Thoracic aorta (tissue), 2 donors: ENCODE measurements at regions not wholly inside any gene's neighbourhood (a gene's known extent, or its start where the extent isn't known, plus 50 kb on each side); places are given as distances from the start of the nearest gene placed in this dataset.

Experiments used
- ATAC-seq: fragments of 150-250 bp; one replicate; pipeline ENCODE4 v1.8.0; 2017; ENCODE audit warnings: low read depth; ENCODE audit not compliant: insufficient number of reproducible peaks, low FRiP score
- DNase-seq: peaks from one replicate; pipeline ENCODE4 v3.0.0-alpha.2; 2020; ENCODE audit warnings: low spot score
- H3K27ac ChIP-seq, 2 donors: fragments of 200-600 bp; sonication (generic); 1 replicate in 1 of 2; 2 replicates in 1 of 2; pipeline ENCODE4 v1.5.1; 2016; ENCODE audit warnings: mild to moderate bottlenecking in 2 of 2, moderate library complexity in 2 of 2
- H3K27me3 ChIP-seq: fragments of 200-600 bp; sonication (generic); replicated peaks from 2 replicates; pipeline ENCODE4 v1.6.0; 2016; ENCODE audit warnings: mild to moderate bottlenecking; ENCODE audit not compliant: insufficient read depth
- H3K36me3 ChIP-seq: fragments of 200-600 bp; sonication (generic); one replicate; pipeline ENCODE4 v1.5.1; 2016
- H3K4me1 ChIP-seq, 2 donors: fragments of 200-600 bp; sonication (generic); 1 replicate in 1 of 2; 2 replicates in 1 of 2; pipeline versions ENCODE4 v1.5.1 to v1.6.0; 2016; ENCODE audit warnings: low read depth in 2 of 2, mild to moderate bottlenecking in 1 of 2; ENCODE audit not compliant: control insufficient read depth in 1 of 2
- H3K4me3 ChIP-seq: fragments of 200-600 bp; sonication (generic); 2 replicates; pipeline ENCODE4 v1.5.1; 2016; ENCODE audit warnings: mild to moderate bottlenecking
- H3K9me3 ChIP-seq: fragments of 200-600 bp; sonication (generic); 2 replicates; pipeline ENCODE4 v1.5.1; 2016
- TF ChIP-seq, protein P1 (sequence below): fragments of 200-600 bp; sonication (generic); IDR thresholded peaks from one replicate; pipeline ENCODE4 v1.5.1; 2019; ENCODE audit warnings: antibody characterized with exemption

DNA sequence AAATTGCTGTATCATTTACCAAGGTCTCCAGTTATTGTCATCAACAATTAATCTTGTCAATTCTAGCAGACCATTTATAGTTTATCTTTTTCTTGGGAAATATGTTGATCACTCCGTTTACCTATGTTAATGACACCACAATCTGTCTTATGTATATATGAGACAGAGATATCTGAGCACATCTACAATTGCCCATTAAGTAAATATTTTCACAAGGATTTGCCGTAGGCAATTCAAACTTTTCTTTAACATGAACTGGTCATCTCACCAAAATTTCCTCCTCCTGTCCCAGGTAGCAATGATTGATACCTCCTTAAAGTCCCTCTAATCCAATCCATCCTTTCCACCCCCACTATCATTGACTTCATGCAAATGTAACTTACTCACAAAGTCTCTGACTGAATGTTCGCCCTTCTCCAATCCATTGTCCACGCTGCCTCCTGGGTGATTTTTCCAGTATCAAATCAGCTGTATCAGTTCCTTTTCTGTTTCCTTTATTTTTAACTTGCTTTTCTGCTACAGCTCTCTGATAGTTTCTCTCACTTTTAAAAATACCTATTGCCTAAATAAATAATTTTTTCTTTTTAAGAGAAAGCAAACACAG, 138.3 kb downstream of the GNAT3 start:
- Histone ChIP-seq H3K9me3 (no peaks in the 10 kb centered on the region), H3K27ac (no peak overlapping the region), H3K27me3 (no peaks in the 10 kb centered on the region), H3K4me1 (peaks cover 0 to 10% of the 10 kb centered on the region in 2 donors), H3K36me3 (no peaks in the 10 kb centered on the region), H3K4me3 (no peak overlapping the region)
- DNase-seq (no peak), ATAC-seq (no peak)
- TF ChIP-seq, protein P1, sequence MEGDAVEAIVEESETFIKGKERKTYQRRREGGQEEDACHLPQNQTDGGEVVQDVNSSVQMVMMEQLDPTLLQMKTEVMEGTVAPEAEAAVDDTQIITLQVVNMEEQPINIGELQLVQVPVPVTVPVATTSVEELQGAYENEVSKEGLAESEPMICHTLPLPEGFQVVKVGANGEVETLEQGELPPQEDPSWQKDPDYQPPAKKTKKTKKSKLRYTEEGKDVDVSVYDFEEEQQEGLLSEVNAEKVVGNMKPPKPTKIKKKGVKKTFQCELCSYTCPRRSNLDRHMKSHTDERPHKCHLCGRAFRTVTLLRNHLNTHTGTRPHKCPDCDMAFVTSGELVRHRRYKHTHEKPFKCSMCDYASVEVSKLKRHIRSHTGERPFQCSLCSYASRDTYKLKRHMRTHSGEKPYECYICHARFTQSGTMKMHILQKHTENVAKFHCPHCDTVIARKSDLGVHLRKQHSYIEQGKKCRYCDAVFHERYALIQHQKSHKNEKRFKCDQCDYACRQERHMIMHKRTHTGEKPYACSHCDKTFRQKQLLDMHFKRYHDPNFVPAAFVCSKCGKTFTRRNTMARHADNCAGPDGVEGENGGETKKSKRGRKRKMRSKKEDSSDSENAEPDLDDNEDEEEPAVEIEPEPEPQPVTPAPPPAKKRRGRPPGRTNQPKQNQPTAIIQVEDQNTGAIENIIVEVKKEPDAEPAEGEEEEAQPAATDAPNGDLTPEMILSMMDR: no peak

DNA sequence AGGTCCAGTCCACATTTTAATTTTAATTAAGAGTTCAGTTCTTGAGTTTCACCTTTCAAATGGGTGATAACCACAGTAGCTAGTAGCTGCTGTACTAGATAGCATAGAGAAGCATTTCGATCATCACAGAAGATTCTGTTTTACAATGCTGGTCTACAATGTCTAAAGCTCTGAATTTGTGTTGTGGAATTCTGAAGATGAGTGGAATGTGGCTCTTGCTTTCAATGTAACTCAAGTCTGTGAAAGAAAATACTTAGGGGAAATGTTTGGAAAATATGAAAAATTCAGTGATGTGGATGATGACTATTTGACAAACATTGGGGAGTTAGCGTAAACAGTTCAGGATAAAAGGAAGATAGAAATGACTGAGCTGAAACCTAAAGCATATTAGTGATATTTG, 139.4 kb downstream of the GNAT3 start:
- TF ChIP-seq, protein P1: no peak
- H3K36me3 ChIP-seq: no peaks in the 10 kb centered on the region
- no peaks in the 10 kb centered on the region for H3K9me3 ChIP-seq
- no peak overlapping the region for H3K4me3 ChIP-seq
- H3K27me3 ChIP-seq: no peaks in the 10 kb centered on the region
- no peak overlapping the region for H3K27ac ChIP-seq
- DNase-seq (no peak), ATAC-seq (no peak)
- H3K4me1 ChIP-seq: no peaks in the 10 kb centered on the region

DNA sequence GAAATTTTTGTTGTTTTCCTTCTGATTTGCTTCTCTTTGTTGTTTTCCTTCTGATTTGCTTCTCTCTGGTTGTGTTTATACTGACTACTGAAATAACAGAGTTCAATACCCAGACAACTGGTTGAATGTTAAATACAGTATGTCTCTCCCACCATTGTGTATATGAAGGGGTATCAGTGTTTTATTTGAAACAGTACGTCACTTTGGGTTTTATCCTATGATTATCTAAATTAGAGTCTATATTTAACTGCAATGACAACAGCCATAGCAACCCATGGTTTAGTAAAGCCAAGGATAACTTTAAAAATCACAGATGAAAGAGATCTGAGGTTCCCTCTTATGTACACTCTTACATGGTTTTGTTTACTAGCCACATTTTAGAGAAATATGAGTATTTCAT, 141.3 kb downstream of the GNAT3 start:
- H3K4me3 ChIP-seq: no peak overlapping the region
- DNase-seq (no peak), ATAC-seq (no peak)
- H3K4me1 ChIP-seq: no peaks in the 10 kb centered on the region
- H3K27ac ChIP-seq: no peak overlapping the region
- TF ChIP-seq, protein P1: no peak
- H3K36me3 ChIP-seq: no peaks in the 10 kb centered on the region
- H3K27me3 ChIP-seq: no peaks in the 10 kb centered on the region
- no peaks in the 10 kb centered on the region for H3K9me3 ChIP-seq

DNA sequence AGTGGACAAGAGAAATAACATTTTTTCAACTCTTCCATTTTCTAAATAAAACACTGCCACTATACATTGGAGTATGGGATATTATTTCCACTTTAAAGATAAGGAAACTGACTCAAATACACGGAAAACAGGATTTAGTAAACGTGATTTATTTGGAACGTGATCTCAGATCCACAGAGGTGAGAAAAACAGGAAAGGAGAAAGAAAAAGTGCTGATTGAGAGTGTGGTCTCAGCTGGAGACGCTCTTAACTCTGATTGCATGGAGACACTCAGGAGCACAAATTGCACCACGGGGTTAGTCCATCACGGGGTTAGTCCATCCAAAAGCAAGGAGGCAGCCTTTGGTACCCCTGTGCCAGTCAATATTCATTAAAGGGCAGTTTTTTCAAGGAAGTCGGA, 142.5 kb downstream of the GNAT3 start:
- Histone ChIP-seq H3K4me3 (no peak overlapping the region), H3K9me3 (peaks cover 4% of the 10 kb centered on the region), H3K4me1 (no peaks in the 10 kb centered on the region), H3K36me3 (no peaks in the 10 kb centered on the region), H3K27ac (no peak overlapping the region), H3K27me3 (no peaks in the 10 kb centered on the region)
- TF ChIP-seq, protein P1: no peak
- DNase-seq (no peak), ATAC-seq (no peak)

DNA sequence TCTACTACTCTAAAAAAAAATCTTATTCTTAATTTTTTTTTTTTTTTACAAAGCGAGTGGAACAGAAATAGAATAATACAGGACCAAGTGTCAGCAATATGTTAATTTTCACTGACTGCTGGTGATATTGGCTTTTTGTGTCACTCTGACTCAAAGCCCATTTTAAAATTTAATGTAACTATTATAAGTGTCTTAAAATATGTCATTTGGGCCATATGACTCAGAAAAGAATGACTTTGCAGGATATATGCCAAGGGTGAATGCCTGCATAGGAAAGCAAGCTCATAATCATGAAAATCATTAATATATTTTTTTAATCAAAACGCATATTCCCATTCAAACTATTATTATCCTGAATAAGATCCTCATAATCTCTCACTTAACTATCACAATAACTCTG, 149.2 kb downstream of the GNAT3 start:
- peaks cover 4% of the 10 kb centered on the region for H3K9me3 ChIP-seq
- ATAC-seq (no peak), DNase-seq (no peak)
- H3K4me1 ChIP-seq: no peaks in the 10 kb centered on the region
- no peak overlapping the region for H3K4me3 ChIP-seq
- H3K27me3 ChIP-seq: no peaks in the 10 kb centered on the region
- TF ChIP-seq, protein P1: no peak
- H3K27ac ChIP-seq: no peak overlapping the region
- H3K36me3 ChIP-seq: no peaks in the 10 kb centered on the region
